ENCODE measurements at regions not wholly inside any gene's neighbourhood (a gene's known extent, or its start where the extent isn't known, plus 50 kb on each side); places are given as distances from the start of the nearest gene placed in this dataset.

GRCh38 chr18:72372076-72372475 lies 172.1 kb downstream of the CBLN2 start:
- no peak for TF ChIP-seq GATA3 (IDR thresholded peaks at IDR 0.05; ENCODE audit: low read depth, low read length)
- TF ChIP-seq GATA2 (IDR thresholded peaks at IDR 0.05; ENCODE audit: low read depth, low read length): no peak
